ENCODE measurements at regions not wholly inside any gene's neighbourhood (a gene's known extent, or its start where the extent isn't known, plus 50 kb on each side); places are given as distances from the start of the nearest gene placed in this dataset.

- TF ChIP-seq CTCF (IDR thresholded peaks at IDR 0.05): no peak
- no peak for TF ChIP-seq EZH2phosphoT487 (IDR thresholded peaks at IDR 0.05)
- TF ChIP-seq EZH2 (IDR thresholded peaks at IDR 0.05): no peak
Measured at GRCh38 chr14:86521843-86522242, 991.9 kb downstream of the FLRT2 start.

Data from neural progenitor cell (in vitro differentiated cells).